GM19468 (cell line): ENCODE measurements at regions not wholly inside any gene's neighbourhood (a gene's known extent, or its start where the extent isn't known, plus 50 kb on each side); places are given as distances from the start of the nearest gene placed in this dataset.
"Not testable (repeated sequence)": the region's sequence is repeated elsewhere in the genome, so short reads cannot be mapped to it uniquely, and the experiment has no call there.

Source experiments
- ATAC-seq: cut with Tn5 transposase; IDR thresholded peaks from one replicate; pipeline ENCODE4 v1.9.1; 2021; ENCODE audit warnings: mild to moderate bottlenecking, moderate library complexity, moderate number of reproducible peaks; ENCODE audit not compliant: unreplicated experiment; ENCODE audit errors: extremely low read depth

DNA sequence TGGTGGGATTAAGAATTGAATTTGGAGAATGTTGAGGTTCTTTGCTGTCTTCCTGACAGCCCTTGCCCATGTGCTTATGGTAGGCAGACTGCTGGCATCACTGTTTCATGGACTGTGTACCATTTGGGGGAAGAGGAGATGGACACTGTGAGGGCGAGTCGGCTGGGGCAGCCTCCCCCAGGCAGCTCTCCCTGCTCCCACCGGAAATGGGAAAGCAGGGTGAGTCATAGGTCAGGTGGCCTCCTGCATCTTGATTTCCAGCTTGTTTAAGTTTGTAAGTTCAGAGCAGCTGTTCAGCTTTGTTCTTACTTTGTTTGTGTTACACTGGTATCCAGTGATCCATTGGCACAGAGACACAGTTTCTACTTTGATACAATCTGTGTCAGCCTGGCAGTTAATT, 87.2 kb upstream of the CNIH3 start:
- no peak for ATAC-seq

DNA sequence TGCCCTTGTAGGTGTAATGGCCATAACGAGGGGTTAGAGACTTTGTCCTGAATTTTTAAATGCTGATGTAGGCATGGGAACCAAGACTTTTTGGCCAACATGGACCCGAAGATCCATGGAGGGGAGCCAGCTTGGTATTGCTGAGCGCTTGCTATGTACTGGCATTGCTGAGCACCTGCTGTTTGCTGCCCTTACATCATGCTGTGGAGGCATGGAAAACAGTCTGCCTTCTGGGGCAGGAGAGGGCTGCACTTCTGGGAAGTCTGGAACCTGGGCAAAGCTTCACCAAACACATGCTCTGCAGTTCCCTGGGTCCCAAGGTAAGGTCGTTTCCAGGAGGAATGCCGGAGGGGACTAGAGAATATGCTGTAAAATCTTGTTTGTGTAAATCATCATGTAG, 86.3 kb upstream of the CNIH3 start:
- ATAC-seq = no peak

DNA sequence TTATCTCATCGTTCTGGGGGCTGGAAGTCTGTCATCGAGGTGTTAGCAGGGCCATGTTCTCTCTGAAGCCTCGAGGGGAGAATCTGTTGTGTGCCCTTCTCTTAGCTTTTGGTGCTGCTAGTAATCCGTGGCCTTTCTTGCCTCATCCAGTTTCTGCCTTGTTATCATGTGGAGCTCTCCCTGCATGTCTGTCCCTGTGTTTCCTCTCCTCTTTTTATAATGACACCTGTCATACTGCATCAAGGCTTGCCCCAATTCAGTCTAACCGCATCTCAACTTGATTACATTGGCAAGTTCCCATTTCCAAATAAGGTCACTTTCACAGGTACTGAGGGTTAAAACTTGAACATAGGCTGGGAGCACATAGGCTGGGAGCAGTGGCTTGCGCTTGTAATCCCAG, 82.6 kb upstream of the CNIH3 start:
- no peak for ATAC-seq

DNA sequence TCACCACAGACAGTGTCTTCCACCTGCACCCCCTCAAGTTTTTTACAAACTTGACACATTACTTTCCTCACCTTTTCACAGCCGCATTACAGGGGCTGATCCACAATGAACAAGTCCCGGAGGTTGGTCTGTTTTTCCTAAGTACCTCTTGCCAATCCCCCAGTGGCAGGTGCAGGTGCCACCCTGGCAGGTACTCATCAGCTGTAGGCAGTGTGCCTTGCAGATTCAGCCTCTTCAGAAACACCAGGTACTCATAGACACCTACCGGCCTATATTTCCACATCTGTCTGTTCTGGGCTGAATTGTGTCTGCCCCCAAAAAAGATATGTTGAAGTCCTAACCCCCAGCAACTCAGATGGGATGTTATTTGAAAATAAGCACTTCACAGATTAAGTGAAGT, 81.4 kb upstream of the CNIH3 start:
- ATAC-seq = no peak

DNA sequence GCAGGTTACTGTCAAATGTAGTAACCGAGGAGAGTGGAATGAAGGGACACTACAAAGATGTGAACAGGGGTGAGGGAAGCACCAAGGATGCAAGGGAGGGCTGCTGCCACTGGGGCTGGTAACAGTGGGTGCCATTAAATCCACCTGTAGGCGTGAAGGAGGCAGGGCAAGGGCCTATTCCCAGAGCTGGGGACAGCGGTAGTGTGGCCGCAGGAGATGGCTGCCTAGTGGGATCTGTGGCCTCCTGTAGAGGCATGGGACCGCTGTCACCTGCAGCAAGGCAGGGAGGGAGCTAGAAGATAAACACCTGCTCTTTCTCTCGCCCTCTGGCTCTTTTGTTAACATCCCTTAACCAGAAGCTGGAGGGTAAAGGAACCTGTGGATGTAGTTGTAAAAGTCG, 80.5 kb upstream of the CNIH3 start:
- no peak for ATAC-seq

DNA sequence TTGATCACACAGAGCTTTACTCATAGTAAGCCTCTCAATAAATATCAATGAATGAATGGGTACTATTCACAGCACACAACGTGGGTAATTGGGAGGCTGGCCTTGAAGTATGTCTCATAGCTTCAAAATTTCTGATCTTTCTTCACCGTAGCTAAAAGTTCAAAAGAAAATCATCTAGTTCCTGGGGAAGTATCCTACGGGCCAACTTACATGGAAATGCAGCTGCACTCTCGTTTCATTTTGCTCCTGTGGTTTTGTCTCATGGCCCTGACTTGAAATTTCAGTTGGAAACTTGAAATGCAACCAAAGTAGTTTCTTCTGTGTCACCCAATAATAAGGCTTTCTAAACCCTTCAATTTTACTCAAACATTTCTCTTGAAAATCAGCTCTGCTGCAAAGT, 76.1 kb upstream of the CNIH3 start:
- no peak for ATAC-seq

DNA sequence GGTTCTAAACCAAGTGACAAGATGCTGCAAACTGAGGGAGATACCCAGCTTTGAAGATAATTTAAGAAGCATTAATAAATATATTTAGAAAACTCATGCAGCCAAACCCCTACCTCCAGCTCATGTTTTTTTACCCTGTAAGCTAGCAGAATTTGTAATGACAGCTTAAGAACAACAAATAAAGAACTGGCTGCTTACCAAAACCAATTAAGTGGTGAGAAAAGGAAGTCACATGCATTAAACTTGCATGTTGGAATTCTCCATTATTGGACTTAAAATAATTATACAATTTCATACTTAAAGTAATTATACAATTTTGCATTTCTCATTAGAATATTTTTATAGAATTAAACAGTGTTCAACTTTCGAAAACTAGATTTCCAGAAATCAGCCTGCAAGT, 75.6 kb upstream of the CNIH3 start:
- no peak for ATAC-seq

DNA sequence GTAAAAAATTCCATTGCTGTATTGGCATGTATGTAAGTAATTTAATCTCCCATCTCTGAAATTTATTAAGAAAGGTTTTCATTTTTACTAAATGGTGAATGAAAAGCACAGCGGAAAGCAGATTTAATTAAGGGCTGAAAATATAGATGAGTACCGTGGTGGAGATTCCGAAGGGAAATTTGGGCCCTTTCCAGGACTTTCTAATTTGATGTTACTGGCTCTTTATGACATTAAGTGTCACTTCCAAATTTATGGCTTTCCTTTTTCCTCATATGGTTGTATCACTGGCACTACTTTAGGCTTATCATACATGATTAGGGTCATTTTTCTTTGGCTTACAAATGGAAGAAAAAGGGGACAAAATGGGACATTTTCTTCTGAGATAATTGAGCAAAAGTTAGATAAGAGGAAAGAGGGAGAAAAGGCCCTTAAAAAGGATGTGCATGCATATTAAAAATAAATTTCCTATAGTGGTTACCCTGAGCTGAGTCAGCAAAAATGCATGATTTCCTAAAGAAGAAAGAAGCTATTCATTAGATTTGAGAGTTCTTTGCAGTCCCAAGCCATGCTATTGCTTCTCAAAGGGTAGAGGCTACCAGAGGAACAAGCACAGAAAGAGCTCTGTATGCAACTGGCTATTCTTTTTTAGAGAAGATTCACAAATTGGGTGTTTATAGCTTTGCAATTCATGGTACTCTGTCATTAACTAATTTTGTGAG, 74.9 kb upstream of the CNIH3 start:
- no peak for ATAC-seq

DNA sequence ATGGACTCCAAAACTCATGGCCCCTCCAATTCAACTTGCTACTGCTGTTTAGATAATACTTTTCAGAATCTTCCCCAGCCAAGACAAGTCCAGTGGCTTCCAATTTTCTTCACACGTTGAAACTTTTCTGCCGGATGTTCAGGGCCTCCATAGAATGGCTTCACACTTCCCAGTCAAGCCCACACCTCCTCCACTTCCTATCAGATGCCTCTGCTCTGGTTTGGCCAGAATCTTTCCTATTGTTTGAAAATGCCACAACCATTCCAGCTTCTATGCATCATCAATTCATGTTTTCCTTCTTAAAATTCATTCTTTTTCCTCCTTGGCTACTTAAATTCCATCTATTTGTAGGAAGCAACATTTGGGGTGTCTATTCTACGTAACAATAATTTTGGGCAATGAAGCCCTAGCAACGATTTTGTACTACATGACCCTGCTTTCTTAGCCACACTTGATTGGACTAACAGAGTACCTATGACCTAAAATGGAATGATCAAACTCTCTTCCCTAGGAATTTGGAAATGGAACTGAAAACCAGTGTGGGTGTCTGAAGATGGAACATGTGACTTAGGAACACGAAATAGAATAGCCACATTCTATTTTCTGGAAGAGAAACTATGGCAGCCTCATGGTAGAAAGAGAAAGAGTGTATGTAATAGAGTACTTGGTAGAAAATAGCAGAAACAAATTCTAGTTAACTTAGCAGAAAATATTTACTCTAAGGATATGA, 74.1 kb upstream of the CNIH3 start:
- ATAC-seq = no peak

DNA sequence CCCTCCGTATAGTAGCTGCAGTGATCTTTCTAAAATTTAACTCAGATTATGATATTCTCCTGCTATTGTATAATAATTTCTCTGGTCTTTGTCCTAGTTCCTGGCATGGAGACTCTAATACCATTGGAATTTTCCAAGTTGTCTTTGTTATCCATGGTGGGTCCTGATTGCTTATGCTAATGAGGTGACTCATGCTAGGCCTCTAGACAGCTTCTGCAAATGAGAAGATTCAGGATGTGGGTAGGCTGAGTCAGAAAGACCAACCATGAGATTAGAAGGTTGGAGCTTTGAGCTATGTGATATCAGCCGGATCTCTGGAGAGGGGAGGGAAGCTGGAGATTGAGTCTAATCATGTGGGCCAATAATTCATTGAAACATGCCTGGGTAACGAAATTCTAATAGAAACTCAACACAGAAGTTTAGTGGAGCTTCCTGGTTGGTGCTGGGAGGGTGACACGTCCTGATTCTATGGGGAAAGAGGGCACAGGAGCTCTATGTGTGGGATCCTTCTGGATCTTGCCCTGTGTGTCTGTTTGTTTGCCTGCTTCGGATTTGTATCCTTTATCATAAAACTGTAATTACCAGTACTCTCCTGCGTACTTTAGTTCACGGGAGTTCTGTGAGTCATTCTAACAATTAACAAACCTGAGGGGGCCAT, 73.2 kb upstream of the CNIH3 start:
- ATAC-seq = no peak

DNA sequence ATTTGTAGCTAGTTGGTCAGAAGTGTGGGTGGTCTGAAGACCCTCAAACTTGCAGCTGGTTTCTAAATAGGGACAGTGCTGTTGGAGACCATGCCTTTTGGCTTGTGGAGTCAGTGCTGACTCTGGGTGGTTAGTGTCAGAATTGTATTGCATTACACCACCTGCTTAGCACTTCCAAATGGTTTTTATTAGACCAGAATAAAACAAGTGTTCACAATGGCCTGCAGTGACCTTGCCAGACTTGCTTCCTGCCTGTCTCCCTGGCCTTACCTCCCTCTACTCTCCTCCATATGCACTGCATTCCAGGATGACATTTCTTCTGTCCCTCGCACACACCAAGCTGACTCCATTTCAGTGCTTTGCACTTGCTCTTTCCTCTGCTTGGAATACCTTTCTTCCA, 72.7 kb upstream of the CNIH3 start:
- ATAC-seq = no peak

DNA sequence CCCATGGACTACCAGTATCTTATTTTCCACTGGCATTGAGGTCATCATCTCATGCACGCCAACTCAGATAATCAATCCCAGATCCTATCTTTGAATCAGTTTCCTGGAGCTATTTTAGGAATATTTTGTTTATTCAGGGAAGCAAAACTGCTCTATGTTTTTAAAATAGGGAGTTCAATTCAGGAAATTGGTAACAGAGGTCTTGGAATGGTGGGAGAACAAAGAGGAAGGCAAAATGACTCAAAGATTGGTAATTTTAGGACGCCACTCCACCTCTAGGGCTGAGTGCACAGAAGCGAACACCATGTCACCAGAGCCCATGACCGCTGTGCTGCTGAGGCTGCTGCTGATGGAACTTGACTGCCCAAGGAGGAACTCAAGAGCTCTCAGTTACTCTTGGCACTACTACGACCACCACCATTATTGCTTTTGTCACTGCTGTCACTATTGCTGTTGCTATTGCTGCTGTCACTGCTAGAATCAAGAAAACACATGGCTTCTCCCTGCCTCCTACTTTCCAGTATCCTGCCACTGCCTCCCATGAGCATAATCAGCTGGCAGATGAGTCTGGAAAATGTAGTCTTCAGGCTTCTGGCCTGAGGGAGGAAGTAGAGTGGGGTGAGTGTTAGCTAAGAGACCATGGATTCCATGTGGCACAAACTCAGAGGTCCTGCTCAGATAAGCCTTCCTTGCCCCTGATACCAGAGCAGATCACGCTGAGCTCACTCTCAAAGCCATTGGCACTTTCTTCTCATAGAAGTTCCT, 71.6 kb upstream of the CNIH3 start:
- ATAC-seq = no peak

DNA sequence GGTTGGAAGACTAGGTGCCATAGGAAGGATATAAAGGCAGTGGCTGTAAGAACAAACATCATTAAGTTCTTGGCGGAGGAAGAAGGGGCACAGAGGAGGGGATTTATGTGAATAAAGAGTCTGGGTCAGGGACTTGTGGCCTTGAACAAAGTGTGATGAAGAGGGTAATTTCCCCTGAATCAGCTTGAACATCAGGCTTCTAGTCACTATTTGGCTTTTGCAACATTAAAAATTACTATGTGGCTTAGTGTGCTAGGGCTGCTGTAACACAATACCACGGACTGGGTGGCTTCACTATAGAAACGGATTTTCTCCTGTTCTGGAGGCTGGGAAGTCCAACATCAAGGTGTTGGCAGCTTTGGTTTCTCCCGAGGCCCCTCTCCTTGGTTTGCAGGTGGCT, 70.5 kb upstream of the CNIH3 start:
- no peak for ATAC-seq

DNA sequence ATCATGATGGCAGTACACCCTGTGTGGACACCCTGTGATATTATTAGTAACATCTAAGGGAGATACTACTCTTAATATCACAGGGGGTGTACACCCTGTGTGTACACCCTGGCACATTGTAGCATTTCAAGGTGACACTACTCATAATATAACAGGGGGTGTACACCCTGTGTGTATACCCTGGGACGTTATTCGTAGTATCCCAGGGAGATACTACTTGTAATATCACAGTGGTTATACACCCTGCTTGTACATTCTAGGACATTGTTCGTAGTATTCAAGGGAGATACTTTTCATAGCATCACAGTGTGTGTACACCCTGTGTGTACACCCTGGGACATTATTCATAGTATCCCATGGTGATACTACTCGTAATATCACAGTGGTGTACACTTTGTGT, 67.4 kb upstream of the CNIH3 start:
- ATAC-seq = no peak

DNA sequence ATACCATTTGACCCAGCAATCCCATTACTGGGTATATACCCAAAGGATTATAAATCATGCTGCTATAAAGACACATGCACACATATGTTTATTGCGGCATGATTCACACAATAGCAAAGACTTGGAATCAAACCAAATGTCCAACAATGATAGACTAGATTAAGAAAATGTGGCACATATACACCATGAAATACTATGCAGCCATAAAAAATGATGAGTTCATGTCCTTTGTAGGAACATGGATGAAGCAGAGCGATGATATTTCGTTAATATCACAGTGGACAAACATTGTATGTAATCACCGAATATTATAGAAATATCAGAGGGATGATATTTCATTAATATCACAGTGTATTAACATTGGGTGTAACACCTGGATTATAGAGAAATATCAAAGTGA, 64.9 kb upstream of the CNIH3 start:
- not testable (repeated sequence) for ATAC-seq

DNA sequence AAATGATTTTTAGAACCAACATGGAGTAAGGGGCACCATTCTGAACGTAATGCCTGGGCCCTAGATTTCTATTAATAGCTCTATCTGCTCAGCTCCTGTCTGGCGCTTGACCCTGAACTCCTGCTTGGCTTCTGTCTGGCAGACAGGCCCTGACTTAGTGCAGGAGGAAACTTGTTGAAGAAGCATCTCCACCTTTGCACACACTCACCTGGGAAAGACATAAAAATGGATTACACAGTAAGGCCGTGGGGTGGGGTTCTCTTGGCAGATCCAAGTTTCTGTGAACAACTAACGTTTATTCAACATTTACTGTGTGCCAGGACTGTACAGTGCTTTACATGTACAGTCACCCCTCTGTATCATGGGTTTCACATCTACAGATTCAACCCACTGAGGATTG, 62.1 kb upstream of the CNIH3 start:
- no peak for ATAC-seq

DNA sequence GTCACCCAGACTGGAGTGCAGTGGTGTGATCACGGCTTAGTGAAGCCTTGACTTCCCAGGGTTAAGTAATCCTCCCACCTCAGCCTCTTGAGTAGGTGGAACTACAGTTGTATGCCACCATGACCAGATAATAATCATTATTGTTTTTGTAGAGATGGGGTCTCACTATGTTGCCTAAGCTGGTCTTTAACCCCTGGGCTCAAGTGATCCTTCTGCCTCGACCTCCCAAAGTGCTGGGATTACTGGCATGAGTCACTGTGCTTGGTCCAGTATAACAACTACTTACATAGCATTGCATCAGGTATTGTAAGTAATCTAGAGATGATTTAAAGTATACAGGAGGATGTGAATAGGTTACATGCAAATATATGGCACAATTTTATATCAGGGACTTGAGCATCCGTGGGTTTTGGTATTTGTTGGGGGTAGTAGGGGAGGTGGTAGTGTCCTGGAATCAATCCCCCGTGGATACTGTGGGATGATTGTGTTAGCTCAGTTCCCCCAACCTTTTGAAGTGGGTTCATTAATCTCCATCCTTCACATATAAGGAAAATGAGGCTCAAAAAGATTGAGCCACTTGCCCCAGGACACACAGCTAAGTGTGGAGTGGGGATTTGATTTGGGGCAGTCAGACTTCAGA, 61.4 kb upstream of the CNIH3 start:
- ATAC-seq = no peak

DNA sequence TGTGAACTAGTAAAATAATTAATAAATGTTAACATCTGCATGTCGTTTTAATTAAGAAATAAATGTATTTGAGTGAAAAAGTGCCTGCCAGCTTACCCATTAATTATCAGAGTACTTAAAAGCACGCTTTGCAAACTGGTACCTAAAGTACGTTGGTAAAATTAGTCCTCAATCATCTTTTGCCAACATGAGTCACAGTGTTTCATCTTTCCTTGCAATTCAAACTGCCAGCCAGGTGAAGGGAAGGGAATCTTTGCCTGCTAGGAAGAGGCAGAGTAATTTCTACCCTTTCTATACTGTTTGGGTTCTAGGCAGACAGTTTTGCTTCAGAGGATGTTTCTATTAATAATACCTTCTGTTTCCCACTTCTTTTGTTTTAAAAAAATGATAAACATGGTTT, 57.2 kb upstream of the CNIH3 start:
- ATAC-seq = no peak

DNA sequence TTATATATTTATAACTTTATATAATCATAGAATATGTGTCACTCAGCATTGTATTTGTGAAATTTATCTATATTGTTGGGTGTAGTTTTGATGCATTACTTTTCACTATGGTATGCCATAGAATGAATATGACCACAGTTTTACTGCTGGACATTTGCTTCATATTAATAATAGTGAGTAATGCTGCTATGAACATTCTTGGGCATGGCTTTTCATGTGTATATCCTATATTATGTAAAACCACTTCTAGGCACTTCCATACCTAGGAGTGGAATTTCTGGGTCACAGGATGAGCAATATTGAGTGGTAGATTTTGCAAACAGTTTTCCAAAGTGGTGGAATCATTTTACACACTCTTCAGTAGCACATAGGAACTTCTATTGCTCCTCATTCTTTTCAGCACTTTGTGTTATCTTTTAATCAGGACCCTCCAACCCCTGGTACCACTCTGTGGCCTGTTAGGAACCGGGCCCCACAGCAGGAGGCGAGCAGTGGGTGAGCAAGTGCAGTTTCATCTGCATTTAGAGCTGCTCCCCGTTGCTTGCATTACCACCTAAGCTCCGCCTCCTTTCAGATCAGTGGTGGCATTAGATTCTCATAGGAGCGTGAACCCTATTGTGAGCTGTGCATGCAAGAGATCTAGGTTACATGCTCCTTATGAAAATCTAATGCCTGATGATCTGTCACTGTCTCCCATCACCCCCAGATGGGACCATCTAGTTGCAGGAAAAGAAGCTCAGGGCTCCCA, 56.0 kb upstream of the CNIH3 start:
- ATAC-seq = no peak

DNA sequence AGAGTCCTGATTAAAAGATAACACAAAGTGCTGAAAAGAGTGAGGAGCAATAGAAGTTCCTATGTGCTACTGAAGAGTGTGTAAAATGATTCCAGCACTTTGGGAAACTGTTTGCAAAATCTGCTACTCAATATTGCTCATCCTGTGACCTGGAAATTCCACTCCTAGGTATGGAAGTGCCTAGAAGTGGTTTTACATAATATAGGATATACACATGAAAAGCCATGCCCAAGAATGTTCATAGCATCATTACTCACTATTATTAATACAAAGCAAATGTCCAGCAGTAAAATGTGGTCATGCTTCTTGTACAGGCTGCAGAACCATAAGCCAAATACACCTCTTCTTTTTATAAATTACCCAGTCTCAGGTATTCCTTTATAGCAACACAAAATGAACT, 53.2 kb upstream of the CNIH3 start:
- not testable (repeated sequence) for ATAC-seq
